Transverse colon (tissue), 4 donors: ENCODE measurements at regions not wholly inside any gene's neighbourhood (a gene's known extent, or its start where the extent isn't known, plus 50 kb on each side); places are given as distances from the start of the nearest gene placed in this dataset.

ENCODE experiments used
- EP300 ChIP-seq: sonication (generic); formaldehyde crosslinking; IDR thresholded peaks from one replicate; pipeline ENCODE4 v1.6.1; 2017; ENCODE audit warnings: antibody characterized with exemption, low read depth
- POLR2A ChIP-seq: fragments of 450-650 bp; IDR thresholded peaks from one replicate; pipeline ENCODE4 v1.6.1; 2016; ENCODE audit warnings: antibody characterized with exemption, mild to moderate bottlenecking, moderate library complexity
- POLR2AphosphoS5 ChIP-seq, 3 donors: sonication (generic); formaldehyde crosslinking; IDR thresholded peaks; one replicate each; pipeline ENCODE4 v1.6.1; 2016; ENCODE audit warnings: antibody characterized with exemption in 3 of 3
- TF ChIP-seq, protein P1 (sequence below), 5 experiments: fragments of 200-600 bp in 3 of 5; fragments of 450-650 bp in 2 of 5; sonication (generic) in 3 of 5; IDR thresholded peaks; 1 replicate in 2 of 5; 2 replicates in 3 of 5; pipeline ENCODE4 v1.5.1; 2016 to 2017; ENCODE audit warnings: antibody characterized with exemption in 5 of 5, inconsistent platforms in 3 of 5, mild to moderate bottlenecking in 2 of 5, moderate library complexity in 1 of 5

DNA sequence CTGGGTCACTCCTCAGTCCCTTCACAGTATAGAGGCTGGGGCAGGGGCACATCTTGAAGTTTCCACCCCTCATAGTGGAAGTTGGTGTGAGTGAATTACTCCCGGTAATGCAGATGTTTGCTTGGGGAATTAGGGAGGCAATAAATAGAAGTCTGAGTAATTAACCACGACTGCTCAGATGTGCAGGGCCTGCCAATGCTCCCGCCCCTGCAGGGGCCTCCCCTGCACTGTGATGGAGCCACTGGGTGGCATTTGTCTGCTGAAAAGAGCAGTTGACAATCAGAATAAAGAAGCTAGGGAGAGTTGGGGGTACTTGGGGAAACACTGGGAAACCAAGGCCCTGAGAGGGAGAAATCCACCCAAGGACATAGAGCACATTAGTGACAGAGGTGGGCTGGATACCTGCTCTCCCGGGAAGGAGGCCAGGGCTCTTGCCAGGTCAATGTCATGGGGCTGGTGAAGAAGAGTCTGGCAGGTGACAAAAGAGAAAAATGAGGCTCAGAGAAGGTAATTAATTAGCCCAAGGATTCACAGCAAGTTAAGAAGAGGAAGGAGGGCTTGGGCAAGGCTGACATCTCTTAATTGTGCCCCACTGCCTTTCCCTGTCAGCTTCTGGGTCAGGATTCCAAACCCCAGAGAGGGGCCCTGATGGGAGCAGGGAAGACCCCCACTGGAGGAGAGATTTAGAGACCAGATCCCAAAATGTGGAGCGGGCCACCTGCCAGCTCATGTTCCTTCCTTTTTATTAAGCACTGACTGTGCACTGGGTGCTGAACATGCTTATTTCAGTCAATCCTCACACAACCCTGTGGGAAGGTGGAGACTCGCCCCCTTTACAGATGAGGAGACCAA, 436.2 kb downstream of the MATN1 start:
- TF ChIP-seq, protein P1, sequence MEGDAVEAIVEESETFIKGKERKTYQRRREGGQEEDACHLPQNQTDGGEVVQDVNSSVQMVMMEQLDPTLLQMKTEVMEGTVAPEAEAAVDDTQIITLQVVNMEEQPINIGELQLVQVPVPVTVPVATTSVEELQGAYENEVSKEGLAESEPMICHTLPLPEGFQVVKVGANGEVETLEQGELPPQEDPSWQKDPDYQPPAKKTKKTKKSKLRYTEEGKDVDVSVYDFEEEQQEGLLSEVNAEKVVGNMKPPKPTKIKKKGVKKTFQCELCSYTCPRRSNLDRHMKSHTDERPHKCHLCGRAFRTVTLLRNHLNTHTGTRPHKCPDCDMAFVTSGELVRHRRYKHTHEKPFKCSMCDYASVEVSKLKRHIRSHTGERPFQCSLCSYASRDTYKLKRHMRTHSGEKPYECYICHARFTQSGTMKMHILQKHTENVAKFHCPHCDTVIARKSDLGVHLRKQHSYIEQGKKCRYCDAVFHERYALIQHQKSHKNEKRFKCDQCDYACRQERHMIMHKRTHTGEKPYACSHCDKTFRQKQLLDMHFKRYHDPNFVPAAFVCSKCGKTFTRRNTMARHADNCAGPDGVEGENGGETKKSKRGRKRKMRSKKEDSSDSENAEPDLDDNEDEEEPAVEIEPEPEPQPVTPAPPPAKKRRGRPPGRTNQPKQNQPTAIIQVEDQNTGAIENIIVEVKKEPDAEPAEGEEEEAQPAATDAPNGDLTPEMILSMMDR (IDR thresholded peaks at IDR 0.05) = no peak
- no peak for TF ChIP-seq POLR2A
- TF ChIP-seq EP300 = no peak
- TF ChIP-seq POLR2AphosphoS5 (IDR thresholded peaks at IDR 0.05) = no peak
